NCI-H524 (cell line): ENCODE measurements at regions not wholly inside any gene's neighbourhood (a gene's known extent, or its start where the extent isn't known, plus 50 kb on each side); places are given as distances from the start of the nearest gene placed in this dataset.

Source experiments
- DNase-seq, 2 experiments: peaks; one replicate each; lab custom pipeline; 2025; lab: John Stamatoyannopoulos, UW

DNA sequence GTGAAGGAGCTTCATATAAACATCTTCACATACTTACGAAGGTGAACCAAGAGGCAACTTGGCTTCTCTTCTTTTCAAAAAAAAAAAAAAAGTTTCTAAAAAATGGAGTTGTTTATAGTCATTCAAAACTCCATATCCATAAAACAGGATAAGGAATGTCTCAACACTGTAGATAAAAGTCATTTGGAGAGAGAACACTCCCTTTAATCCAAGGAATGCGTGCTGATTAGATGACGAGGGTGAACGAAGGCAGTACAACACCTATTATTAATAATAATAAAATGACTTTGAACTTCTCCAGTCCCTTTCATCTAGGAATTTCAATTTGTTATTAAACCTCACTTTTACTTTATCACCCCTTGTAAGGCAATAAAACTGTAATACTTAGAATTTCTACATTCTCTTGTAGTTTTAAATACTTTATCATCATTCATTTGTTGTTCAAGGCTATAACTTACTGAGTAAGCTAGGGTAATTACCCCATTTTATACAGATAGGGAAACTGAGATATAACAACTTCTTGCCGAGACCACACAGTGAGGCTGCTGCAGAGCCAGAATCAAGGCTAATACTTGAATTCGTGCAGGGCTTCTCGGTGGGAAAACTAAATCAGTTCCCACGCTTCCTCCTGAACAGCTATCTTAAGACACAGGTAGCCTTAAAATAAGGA is 377.1 kb downstream of the EFNA5 start:
- DNase-seq = no peak

DNA sequence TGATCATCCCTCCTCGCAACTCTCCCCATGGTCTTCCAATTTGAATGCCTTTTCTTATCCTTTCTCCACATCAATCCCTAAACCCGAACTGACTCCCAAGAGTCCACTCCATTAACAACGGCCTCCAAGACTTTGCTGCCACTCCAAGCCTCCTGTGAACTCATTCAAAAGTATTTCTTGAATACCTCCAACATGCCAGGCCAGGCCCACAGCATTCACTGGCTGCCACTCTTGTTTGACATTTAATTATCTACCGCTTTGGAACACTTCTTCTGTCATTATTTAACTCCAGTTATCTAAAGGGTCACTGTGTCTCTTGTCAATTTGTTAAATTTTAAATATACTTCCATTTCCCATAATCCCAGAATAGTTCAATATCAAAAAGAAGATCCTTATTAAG is 378.9 kb downstream of the EFNA5 start:
- DNase-seq = no peak

DNA sequence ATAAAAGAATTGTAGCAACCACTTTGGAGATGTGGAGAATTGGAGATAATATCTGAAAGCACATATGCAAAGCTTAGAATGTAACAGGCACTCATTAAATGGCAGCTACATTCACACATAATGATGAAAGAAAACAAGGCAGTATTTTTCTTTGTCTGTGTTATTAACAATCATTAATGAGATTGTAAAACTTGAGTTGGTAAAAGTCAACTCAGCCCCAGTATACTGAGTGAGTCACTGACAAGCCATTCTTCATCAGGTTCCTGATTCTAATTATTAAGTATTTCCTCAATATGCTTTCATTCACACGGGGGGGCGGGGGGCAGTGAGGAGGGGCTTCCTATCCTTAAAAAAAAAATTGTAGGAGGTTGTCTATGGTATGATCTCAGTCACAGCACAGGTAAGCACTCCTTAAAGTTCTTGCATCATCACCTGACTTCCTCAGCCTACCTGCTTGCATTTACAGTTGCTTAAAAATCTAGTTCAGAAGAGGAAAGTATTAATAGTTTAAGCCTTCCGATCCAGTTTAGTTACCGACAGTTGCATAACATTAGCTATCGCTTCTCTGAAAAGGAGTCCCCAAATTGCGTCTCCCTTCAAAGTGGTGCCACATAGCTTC is 379.8 kb downstream of the EFNA5 start:
- no peak for DNase-seq

DNA sequence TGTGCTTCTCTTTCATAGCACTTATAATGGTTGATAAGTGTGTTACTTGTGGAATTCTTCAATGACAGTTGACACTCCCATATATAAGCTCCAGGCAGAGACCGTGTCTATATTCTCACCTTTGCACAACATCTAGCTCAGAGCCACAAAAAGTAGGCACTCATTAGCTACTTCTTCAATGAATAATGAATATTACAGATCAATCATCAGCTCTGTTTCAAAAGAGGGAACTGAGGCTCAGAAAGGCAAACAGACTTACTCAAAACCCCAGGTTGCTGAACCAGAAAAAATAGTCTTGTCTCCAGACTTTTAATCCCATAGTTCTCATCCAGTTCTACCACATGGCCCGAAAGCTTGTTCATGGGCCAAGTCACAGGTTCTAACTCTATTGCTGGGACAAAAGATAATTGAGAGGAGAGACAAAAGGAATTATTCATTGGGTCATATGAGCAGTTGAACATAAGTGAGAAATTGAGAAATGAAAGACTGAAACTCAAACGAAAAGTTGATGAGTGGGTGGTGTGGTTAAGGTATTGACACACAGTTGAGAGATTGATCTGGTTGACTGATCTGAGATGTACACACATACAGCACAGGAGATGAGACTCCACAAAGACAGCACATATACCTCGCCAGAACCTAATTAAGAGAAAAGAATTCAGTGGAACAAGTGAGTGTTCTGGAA is 381.6 kb downstream of the EFNA5 start:
- no peak for DNase-seq

DNA sequence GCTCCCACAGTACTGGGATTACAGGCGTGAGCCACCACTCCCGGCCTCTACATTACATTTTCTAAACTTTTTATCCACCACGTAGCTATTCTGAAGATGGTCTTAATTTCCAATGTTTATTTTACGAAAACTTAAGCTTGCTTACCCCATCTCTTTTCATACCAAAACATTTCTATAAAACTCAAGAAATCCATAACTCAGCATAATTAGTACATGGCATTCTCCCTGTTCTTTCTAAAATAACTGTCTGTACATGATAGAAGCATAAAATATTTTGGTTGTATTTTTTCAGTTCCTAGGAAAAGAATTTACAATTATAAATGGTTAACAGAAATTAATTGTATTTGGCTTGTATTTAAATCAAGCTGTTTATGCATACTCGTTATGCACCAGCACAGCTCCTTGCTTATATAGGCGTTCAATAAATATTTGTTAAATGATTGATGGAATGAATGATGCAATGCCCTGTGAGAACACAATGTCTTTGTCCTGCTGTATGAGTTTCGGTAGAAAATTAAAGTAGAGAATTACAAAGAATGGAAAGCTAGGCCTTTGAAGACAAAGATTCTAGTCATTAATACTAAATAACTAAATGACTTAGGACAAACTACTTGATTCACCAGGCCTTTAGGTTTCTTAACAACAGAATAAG is 384.2 kb downstream of the EFNA5 start:
- DNase-seq = no peak

DNA sequence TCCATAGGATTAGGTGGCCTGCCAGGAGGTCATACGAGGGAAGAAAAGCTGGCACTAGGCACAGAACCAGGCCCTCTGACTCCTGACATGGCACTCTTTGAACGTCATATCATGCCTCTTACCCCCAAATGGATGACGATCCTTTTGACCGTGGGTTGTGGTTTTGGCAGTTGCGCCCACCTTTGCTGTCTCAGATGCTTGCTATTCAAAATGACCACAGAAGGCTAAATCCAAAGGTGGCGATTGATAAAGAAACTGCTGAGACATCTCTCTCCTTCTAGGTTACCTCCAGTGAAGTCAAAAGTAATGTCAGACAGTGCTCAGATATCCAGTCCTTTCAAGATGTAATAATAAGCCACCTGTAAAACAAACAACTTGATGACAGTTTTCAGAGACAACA is 385.0 kb downstream of the EFNA5 start:
- no peak for DNase-seq

DNA sequence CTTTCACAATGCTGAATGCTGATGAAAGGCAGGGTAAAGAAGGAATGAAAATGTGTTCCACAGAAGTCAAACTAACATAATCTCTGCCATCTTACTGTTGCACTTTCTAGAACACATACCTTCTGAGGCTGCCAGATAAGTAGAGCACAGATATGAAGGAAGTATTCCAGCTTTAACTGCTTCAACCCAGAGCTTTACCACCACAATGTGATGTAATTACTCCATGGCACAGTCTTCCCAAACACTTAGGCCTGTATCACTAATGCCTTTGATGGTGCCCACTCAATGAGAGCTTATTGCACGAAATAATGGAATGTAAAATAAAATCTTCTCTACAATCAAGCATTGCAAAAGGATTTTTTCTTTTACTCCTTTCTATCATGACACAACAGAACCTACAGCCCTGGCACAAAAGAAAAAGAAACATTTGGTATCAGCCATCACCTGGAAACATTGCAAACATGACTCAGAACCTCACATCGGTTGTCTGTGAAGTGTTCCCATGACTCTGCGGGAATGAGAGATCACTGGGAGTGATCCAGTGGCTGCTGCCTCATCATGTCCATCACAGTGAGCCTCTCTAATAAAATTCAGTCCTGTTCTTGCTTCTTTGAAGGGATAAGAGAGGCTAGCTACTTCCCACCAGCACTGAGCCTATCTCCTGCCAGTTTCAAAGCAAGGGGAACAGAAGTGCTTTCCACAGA is 385.8 kb downstream of the EFNA5 start:
- no peak for DNase-seq

DNA sequence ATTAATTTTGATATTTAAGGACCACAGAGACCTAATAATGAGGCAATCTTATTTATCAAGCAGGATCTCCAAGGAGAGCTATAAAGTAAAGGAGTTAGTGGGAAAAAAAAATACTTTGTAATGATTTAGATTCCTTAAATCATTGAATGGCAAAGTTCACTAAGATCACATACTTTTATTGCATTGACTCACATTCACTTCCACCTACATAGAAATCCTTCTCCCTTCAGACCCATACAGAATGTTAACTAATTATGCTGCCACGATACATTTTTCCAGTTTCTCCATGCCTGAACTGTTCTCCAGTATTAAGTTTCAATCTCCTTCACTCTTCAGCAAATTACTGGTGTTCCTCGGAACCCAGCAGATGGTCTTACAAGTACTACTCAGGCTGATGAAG is 388.7 kb downstream of the EFNA5 start:
- peak; percentile 17 to 82 for DNase-seq

DNA sequence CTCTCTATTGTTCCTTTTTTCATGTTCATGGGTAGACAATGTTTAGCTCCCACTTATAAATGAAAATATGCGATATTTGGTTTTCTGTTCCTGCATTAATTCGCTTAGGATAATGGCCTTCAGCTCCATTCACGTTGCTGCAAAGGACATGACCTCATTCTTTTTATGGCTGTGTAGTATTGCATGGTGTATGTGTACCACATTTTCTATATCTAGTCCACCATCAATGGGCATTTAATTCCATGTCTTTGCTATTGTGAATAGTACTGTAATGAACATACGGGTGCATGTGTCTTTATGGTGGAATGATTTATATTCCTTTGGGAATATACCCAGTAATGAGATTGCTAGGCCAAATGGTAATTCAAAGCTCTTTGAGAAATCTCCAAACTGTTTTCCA is 392.0 kb downstream of the EFNA5 start:
- no peak for DNase-seq

DNA sequence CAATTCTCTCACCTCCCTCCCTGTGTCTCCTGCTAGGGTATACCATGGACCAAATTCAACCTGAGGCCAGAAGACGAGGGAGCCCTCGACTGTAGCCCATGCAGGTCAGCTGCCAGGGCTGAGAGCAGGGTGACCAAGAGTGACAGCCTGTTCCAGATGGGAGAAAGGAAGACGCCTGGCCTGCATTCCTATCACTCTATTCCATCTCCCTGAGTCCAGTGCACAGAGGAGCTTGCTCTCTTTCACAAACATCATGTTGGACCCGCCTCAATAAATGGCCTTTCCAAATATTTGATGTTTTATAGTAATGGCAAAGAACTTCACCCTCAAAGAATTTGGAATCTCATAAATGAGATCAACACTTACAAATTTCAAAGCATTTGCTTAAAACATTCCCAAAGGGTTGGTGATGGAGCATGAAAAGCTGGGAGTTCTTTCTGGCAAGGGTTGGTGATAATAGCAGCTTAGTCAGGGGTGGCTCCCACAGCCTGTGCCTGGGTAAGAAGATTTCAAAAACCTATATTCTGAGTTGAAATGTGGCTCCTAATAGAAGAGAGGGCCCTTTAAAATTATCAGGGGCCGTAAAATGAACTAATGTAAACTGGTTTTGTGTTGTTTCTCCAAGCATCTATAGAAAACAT is 393.1 kb downstream of the EFNA5 start:
- DNase-seq = no peak

DNA sequence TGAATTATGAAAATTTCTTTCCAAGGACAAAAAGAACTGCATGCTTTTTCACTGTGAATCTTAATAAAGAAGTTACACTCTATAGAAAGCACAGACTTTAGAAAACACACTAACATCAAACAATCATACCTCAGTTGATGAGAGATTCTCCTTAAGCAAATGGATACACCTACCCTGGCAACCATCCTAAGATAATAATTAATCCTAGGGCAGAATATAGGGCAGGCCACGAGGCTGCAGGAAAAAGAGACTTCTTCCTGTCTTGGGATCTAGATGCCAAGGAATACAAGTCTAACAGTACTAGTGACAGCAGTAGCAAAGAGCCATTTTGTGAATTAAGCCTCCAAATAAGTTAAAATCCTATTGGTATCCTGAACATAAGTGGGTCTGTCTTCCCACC is 395.4 kb downstream of the EFNA5 start:
- DNase-seq = no peak

DNA sequence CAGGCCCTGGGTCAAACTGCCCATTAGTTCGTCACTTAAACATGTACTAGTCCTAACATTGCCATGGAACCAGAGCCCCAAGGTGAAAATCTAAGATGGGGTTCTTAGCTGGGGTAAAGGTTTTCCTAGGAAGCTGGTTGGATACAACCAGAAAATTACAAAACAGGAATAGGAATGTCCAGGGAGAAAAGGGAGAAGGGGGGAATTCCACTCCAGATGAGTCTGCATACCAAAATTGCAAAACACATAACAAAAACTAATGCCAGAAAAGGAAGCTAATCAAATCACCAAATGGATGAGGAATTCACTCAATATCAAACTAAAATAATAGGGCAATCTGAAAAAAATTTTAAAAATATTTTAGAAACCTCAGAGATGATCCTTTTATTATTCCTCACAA is 396.2 kb downstream of the EFNA5 start:
- DNase-seq = no peak

DNA sequence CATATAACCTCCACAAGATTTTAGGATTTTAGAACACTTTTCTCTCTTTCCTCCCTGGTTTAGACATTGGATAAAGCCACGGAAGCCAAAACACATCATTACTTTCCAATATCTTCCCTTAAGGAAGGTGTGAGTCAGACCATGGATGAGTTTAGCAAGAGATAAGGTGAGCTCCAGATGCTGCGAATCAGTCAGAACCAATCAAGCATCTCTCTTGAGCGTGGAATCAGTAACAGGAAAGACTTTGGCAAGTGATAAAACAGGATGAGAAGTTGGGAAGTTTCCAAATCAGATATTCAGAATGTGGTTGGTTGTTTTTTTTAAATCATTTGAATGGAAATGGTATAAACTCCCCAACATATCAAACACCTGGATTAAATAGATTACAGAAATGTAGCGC is 397.8 kb downstream of the EFNA5 start:
- DNase-seq = no peak

DNA sequence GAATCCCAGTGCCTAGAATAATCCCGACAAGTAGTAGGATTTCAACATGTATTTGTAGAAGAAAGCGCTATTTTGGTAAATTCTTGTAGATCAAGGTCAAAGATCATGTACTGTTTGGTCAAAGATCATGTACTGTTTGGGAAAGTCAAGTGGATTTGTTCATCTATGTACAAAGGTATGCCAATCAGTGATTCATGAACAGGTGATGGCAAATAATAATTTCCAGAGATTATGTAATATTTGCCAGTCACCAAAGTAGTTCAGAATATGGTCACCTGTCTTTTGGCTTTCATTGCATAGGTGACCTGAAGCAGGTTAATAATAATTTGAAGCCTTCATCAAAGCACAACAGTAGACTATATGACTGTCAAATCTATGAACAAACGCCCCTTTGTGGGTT is 398.2 kb downstream of the EFNA5 start:
- no peak for DNase-seq

DNA sequence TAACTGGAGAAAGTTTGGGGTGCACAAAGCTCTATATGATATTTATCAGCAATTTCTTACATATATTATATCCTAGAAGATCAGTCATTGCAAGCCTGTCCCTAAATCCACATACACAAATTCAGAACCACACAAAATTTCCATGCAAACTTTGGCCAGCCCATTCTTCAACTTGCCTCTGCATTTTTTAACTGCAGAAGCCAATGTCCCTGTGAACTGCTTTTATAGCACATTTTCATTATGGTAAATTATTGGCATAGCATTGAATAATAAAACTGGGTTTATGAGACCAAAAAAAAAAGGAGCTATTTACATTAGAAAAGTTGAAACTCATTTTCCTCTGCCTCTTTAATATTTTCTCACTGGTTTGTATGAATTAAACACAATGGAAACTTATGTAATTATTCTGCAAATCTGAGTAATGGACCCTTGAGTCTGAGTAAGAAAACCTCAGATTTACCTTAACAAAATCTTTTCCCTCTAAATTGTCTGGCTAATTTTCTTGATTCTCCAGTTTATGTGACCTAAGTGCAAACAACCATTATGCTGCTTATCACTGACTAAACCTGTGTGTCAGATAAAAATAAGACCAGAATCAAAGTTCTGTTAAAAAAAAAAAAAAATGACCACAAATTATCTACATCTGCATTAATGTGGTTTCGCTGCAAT is 398.9 kb downstream of the EFNA5 start:
- DNase-seq = no peak

DNA sequence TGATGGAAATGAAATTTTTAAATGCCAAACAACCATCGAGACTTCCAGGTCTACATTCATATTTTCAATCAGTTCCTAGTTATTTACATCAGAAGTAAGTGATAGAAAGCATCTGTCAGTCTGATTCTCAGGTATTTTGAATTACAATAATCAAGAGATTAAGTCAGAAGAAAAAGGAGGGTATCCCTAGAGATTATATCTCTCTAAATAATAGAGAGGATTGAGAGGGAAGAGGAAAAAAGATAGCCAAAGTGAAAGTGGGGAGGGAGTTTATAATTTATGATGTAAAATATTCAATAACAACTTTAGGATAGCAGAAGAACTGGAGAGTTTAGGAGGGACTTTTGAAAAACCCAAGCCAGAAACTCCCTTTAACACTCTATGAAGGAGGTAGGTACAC is 400.2 kb downstream of the EFNA5 start:
- peak in 1 of 2 experiments; percentile 7 for DNase-seq

DNA sequence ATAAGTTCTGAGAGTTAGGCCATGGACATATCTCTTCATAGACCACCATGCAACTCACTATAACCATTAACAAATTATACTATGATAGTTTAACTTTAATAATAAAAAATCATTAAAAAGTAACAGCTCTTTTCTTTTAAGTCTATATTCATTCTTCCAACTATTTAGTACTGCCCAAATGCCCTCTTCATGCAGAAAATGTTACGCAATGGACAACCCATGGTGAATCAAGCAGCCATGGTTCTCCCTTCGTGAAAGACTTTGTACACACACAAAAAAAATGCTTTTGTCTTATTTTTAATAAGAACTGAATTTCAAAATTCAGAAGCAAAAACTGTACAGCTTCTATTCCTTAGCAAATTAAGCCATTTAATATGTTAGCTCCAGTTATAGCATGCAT is 401.1 kb downstream of the EFNA5 start:
- DNase-seq = no peak

DNA sequence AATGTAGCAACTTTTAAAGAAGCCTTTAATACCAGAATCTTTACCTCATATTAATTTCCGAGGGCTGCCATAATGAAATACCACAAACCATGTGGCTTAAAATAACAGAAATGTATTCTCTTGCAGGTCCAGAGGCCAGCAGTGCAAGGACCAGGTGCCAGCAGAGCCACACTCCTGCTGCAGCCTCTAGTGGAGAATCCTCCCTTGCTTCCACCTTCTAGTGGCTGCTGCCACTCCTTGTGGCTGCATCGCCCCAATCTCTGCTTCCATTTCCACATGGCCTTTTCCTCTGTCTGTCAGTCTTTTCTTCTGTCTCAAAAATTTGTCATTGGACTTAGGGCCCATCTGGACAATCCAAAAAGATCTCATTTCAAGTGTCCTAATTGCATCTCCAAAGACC is 401.5 kb downstream of the EFNA5 start:
- DNase-seq = peak in 1 of 2 experiments; percentile 11

DNA sequence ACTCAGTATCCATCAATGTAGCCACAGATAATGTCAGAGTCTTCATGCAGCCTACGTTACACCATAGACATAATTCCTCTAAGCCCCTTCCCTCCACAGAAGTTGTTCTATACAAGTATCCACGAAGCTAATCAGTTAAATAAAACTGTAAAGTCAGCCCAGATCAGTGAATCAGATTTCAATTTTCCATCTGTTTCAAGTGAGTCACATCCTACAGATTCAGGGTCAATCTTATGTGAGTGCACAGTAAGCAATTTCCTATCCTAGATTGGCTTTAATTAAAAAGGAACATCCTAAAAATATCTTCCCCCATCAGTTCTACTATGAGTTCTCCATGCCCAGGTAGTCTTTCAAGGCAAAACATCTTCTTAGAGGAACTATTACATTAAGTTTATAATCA is 402.5 kb downstream of the EFNA5 start:
- no peak for DNase-seq

DNA sequence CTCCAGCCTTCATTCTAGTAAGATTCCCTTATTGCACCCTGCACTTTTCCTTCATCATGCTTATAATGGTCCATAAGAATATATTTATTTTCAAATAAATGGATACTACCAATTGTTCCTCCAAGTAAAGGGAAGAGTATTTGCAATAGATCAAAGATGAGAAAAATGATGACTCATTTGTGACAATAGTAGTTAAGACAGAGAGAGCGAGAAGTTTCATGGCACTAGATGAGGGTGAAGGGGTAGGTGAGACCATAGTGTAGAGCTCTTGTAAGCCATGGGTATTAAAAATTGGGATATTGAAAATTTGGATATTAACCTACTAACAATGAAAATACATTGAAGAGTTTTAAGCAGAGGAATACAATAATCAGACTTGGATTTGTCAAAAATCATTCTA is 404.6 kb downstream of the EFNA5 start:
- DNase-seq = no peak

DNA sequence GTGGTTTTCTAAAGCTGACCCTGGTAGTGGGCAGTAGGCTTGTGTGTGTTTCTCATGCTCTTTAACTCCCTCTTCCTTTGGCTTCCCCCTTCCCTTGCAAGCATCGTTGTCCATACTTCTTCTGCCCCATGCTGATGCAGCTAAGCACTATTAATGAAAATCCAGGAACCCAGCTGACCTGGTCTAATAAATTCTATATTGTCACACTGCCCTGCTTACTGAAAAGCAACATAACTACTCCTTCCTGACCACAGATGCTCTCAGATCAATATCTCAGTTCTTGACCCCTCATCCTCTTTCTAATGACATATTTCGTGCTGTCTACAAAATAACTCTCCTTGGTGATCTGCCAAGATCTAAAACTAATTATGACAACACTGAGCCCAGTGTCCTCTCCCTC is 405.5 kb downstream of the EFNA5 start:
- DNase-seq = no peak
